C4-2B (cell line): ENCODE measurements at regions not wholly inside any gene's neighbourhood (a gene's known extent, or its start where the extent isn't known, plus 50 kb on each side); places are given as distances from the start of the nearest gene placed in this dataset.
"Not testable (repeated sequence)": the region's sequence is repeated elsewhere in the genome, so short reads cannot be mapped to it uniquely, and the experiment has no call there.

Experiments
- H3K27ac ChIP-seq: fragments of 450-650 bp; 2 replicates; pipeline ENCODE4 v1.5.1; 2017
- CTCF ChIP-seq: fragments of 450-650 bp; conservative IDR thresholded peaks from 2 replicates; pipeline ENCODE4 v1.5.1; 2017; ENCODE audit warnings: mild to moderate bottlenecking
- ZFX ChIP-seq: fragments of 450-650 bp; IDR thresholded peaks from 2 replicates; pipeline ENCODE4 v1.6.1; 2017

DNA sequence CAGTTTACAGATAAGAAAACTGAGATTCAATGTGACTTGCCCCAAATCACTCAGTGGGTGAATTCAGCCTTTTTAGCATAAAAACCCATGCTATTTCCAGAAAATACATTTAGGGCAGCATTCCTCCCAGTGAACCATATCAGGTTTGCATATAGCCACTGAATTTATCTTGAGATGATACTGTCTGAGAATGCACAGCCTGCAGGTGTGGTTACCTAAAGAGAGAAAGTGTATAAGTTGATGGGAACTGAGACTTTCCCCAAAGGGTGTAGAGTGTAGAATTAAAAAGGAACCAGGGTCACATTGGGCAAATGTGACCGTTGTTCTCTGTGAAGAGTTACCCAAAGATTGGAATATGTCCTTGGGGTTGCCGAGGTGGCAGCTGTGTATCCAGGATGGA, 100.0 kb upstream of the PIK3R1 start:
- TF ChIP-seq ZFX (no peak), CTCF (no peak)
- no peak overlapping the region for H3K27ac ChIP-seq

DNA sequence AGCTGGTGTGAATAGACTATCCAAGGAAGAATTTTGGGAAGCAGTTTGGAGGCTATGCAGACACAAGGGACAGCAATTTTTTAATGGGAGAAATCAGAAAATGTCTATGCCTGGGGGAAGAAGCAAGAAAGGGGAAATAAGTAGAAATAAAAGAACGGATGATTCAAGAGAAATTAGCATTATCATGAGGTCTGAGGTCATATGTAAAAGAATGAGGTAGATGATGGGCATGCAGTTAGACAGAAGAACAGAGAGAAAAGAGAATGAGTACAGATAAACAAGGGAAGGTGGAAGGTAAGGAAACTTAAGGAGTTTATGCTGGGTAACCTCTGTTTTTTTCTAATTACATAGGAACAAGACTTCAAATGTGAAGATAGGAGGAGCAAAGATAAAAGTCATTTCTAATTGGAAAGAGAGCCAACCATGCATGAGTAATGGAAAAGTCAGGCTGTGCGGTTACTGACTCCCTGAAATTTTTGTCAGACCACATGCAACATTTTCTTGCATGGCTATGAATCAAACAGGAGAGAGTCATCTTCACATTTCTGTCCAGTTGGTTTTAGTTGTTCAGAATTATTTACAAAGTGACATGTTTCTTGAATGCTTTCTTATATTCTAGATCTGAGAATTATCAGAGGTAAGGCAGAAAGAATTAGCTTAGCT, 101.0 kb upstream of the PIK3R1 start:
- TF ChIP-seq CTCF (no peak), ZFX (no peak)
- no peak overlapping the region for H3K27ac ChIP-seq

GRCh38 chr5:68112658-68113057, 102.9 kb upstream of the PIK3R1 start:
- TF ChIP-seq ZFX (no peak), CTCF (no peak)
- H3K27ac ChIP-seq, result no peak overlapping the region

- H3K27ac ChIP-seq, result no peak overlapping the region
- TF ChIP-seq ZFX (no peak), CTCF (no peak)
These were observed 104.7 kb upstream of the PIK3R1 start for GRCh38 chr5:68110894-68111293.

GRCh38 chr5:68110264-68110663, 105.3 kb upstream of the PIK3R1 start:
- no peak overlapping the region for H3K27ac ChIP-seq
- TF ChIP-seq ZFX (no peak), CTCF (no peak)

- not testable (repeated sequence) for H3K27ac ChIP-seq
These were observed 111.3 kb upstream of the PIK3R1 start for GRCh38 chr5:68104217-68104616.

DNA sequence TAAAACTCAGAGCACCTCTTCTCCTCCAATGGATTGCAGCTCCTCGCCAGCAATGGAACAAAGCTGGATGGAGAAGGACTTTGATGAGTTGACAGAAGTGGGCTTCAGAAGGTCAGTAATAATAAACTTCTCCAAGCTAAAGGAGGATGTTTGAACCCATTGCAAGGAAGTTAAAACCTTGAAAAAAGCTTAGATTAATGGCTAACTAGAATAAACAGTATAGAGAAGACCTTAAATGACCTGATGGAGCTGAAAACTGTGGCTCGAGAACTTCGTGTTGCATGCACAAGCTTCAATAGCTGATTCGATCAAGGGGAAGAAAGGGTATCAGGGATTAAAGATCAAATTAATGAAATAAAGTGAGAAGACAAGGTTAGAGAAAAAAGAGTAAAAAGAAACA, 112.3 kb upstream of the PIK3R1 start:
- not testable (repeated sequence) for H3K27ac ChIP-seq

DNA sequence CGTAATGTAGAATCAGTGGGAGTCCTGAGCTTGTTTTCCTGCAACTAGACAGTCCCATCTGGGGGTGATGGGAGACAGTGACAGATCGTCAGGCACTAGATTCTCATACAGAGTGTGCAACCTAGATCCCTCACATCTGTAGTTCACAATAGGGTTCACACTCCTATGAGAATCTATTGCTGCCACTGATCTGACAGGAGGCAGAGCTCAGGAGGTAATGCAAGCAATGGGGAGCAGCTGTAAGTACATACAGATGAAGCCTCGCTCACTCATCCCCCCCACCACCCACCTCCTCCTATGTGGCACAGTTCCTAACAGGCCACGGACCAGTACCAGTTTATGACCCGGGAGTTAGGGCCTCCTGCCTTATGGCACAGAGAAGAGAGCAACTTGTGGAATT, 116.2 kb upstream of the PIK3R1 start:
- H3K27ac ChIP-seq, result no peak overlapping the region
- TF ChIP-seq CTCF (no peak), ZFX (no peak)
